AG04449 (cell line): ENCODE measurements at regions not wholly inside any gene's neighbourhood (a gene's known extent, or its start where the extent isn't known, plus 50 kb on each side); places are given as distances from the start of the nearest gene placed in this dataset.

Source experiments
- CTCF ChIA-PET: fragments of 350-600 bp; formaldehyde crosslinking; extraction: SDS; loops from one replicate; lab custom pipeline; 2021; ENCODE audit warnings: antibody characterized with exemption; lab: Yijun Ruan, JAX
- POLR2A ChIA-PET: fragments of 400-600, 350-600 bp; formaldehyde crosslinking; extraction: SDS; loops from one replicate; lab custom pipeline; 2020; ENCODE audit warnings: antibody characterized with exemption, inconsistent platforms; lab: Yijun Ruan, JAX
- DNase-seq: peaks from one replicate; pipeline ENCODE4 v3.0.0-alpha.2; 2010; ENCODE audit warnings: low read depth, low spot score
- H3K4me3 ChIP-seq: 2 replicates; pipeline ENCODE4 v1.5.1; 2011; ENCODE audit warnings: low read depth, mild to moderate bottlenecking, control low read depth, low read length
- TF ChIP-seq, protein P1 (sequence below): IDR thresholded peaks from one replicate; pipeline ENCODE4 v1.5.1; 2011; ENCODE audit warnings: mild to moderate bottlenecking, moderate library complexity, low read length, control low read depth, inconsistent platforms; ENCODE audit not compliant: insufficient read depth; ENCODE audit errors: missing control alignments

DNA sequence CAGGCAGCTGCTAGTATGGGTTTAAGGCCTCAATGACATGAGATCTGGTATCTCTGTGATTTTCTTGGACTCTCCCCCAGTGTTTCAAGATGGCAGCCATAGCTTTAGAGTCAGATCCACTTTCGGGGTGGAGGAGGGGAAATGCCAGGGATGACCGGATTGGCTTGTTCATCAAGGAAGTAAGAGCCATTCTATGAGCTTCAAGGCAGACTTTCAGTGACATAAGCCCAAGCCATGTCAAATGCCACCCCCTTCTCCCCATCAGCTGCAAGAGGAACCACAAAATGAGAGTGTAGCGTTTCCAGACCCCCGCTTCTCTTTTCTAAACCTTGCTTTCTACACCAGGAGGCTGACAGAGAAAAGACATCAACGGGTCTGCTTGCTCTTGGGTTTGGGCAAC lies 271.8 kb downstream of the PSAT1 start:
- ChIA-PET CTCF (interaction anchor here (1.0 kb wide), 1 partner anchor 130 kb away, joined by 3 read pairs; no protein-coding TSS in a partner anchor), POLR2A (no interaction called here)

GRCh38 chr9:78572266-78572665 lies 275.3 kb downstream of the PSAT1 start:
- H3K4me3 ChIP-seq = no peak overlapping the region
- CTCF ChIA-PET = no interaction called here
- POLR2A ChIA-PET = no interaction called here
- no peak for DNase-seq
- TF ChIP-seq, protein P1, sequence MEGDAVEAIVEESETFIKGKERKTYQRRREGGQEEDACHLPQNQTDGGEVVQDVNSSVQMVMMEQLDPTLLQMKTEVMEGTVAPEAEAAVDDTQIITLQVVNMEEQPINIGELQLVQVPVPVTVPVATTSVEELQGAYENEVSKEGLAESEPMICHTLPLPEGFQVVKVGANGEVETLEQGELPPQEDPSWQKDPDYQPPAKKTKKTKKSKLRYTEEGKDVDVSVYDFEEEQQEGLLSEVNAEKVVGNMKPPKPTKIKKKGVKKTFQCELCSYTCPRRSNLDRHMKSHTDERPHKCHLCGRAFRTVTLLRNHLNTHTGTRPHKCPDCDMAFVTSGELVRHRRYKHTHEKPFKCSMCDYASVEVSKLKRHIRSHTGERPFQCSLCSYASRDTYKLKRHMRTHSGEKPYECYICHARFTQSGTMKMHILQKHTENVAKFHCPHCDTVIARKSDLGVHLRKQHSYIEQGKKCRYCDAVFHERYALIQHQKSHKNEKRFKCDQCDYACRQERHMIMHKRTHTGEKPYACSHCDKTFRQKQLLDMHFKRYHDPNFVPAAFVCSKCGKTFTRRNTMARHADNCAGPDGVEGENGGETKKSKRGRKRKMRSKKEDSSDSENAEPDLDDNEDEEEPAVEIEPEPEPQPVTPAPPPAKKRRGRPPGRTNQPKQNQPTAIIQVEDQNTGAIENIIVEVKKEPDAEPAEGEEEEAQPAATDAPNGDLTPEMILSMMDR = no peak

More for the DNA sequence above, 271.8 kb downstream of the PSAT1 start:
- TF ChIP-seq, protein P1 = no peak
- DNase-seq = no peak
- no peak overlapping the region for H3K4me3 ChIP-seq

GRCh38 chr9:78573205-78573604 lies 276.3 kb downstream of the PSAT1 start:
- CTCF ChIA-PET = no interaction called here
- H3K4me3 ChIP-seq = no peak overlapping the region
- no peak for DNase-seq
- POLR2A ChIA-PET = no interaction called here
- TF ChIP-seq, protein P1 = no peak

DNA sequence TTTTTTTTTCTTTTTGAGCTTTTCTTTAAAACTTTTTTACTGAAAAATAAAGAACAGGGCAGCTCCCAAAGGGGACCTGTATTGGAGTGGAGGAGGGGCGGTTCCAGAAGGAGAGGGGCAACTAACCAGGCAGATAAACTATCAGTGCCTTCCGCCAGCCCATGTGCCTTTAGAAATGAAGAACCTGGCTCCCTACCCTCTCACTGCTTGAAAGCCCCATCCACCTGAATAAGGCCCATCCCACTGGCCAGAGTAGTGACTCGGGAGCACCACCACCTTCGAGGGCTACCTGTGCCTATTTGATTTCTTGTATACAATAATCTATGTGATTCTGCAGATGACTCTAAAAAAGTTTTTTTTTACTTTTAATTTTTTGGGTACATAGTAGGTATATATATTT lies 276.7 kb downstream of the PSAT1 start:
- no peak overlapping the region for H3K4me3 ChIP-seq
- TF ChIP-seq, protein P1 = no peak
- ChIA-PET POLR2A (no interaction called here), CTCF (no interaction called here)
- DNase-seq = no peak

DNA sequence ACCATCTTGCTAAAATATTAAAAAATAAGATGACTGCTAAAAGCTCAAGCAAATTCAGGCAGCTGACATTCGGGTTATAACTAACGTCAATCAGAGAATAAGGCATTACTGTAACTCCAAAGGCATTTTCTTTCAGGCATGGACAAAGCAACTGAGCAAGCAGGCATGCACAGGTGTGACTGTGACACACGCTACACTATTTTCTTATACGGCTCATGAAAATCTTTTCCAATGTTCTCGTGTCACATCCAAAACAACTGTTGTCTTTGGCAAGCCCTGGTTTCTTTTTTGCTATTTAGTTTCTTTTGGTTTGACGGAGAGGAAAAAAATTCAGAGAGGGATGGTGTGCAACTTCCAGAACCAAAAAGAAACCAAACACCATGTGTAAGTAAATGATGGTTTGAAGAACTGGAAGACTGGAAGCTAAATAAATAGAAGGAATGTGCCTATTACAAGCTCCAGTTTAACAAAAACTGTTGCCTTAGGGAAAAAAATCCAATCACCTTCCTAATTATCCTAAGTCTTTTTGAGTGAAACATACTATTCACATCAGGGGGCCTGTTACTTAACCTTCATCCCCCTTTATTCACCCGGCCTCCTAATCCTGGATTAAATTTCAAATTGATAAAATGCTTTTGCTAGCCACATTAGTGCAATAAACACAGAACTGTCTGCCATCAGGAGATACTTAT lies 277.6 kb downstream of the PSAT1 start:
- POLR2A ChIA-PET = no interaction called here
- DNase-seq = no peak
- CTCF ChIA-PET = interaction anchor here (0.8 kb wide), 1 partner anchor 246 kb away, joined by 4 read pairs; no protein-coding TSS in a partner anchor
- H3K4me3 ChIP-seq = no peak overlapping the region
- TF ChIP-seq, protein P1 = no peak

- POLR2A ChIA-PET = no interaction called here
- DNase-seq = no peak
- no peak overlapping the region for H3K4me3 ChIP-seq
- TF ChIP-seq, protein P1 = no peak
- CTCF ChIA-PET = no interaction called here
Measured at GRCh38 chr9:78575081-78575480, 278.2 kb downstream of the PSAT1 start.
